GM23338 (cell line): ENCODE measurements at regions not wholly inside any gene's neighbourhood (a gene's known extent, or its start where the extent isn't known, plus 50 kb on each side); places are given as distances from the start of the nearest gene placed in this dataset.

Source experiments
- ATAC-seq: fragments of 200-7000 bp; cut with Tn5 transposase; 3 replicates; pipeline ENCODE4 v1.9.1; 2020
- DNase-seq: peaks from one replicate; pipeline ENCODE4 v3.0.0-alpha.2; 2015; ENCODE audit warnings: low spot score
- H2AFZ ChIP-seq: fragments of 200-600 bp; sonication (generic); 2 replicates; pipeline ENCODE4 v1.8.0; 2016; ENCODE audit warnings: antibody characterized with exemption, mild to moderate bottlenecking, moderate library complexity
- H3F3A ChIP-seq: fragments of 200-600 bp; sonication (generic); replicated peaks from 2 replicates; pipeline ENCODE4 v1.8.0; 2017; ENCODE audit warnings: antibody characterized with exemption, mixed run types, low read depth
- H3K27ac ChIP-seq: fragments of 200-600 bp; sonication (generic); 2 replicates; pipeline ENCODE4 v1.6.1; 2016; ENCODE audit warnings: low read depth
- H3K27me3 ChIP-seq: fragments of 200-600 bp; sonication (generic); 2 replicates; pipeline ENCODE4 v1.8.0; 2016; ENCODE audit warnings: mild to moderate bottlenecking, mixed run types, moderate library complexity; ENCODE audit not compliant: insufficient read depth
- H3K36me3 ChIP-seq: fragments of 200-600 bp; sonication (generic); 2 replicates; pipeline ENCODE4 v1.8.0; 2016; ENCODE audit warnings: mild to moderate bottlenecking; ENCODE audit not compliant: insufficient read depth
- H3K4me1 ChIP-seq: fragments of 200-600 bp; sonication (generic); 2 replicates; pipeline ENCODE4 v1.8.0; 2016; ENCODE audit warnings: mild to moderate bottlenecking, moderate library complexity; ENCODE audit not compliant: insufficient read depth
- H3K4me2 ChIP-seq: fragments of 200-600 bp; sonication (generic); 2 replicates; pipeline ENCODE4 v1.7.1; 2017; ENCODE audit warnings: mixed run types
- H3K4me3 ChIP-seq: fragments of 200-600 bp; sonication (generic); 2 replicates; pipeline ENCODE4 v1.6.1; 2016; ENCODE audit warnings: mixed run types
- H3K79me2 ChIP-seq: fragments of 200-600 bp; sonication (generic); replicated peaks from 2 replicates; pipeline ENCODE4 v1.8.0; 2017; ENCODE audit warnings: mild to moderate bottlenecking; ENCODE audit not compliant: insufficient read depth
- H3K9me2 ChIP-seq: fragments of 200-600 bp; sonication (generic); 2 replicates; pipeline ENCODE4 v1.8.0; 2017; ENCODE audit not compliant: insufficient read depth
- H4K20me1 ChIP-seq: fragments of 200-600 bp; sonication (generic); replicated peaks from 2 replicates; pipeline ENCODE4 v1.8.0; 2017; ENCODE audit warnings: mild to moderate bottlenecking; ENCODE audit not compliant: insufficient read depth
- H3K27ac Mint-ChIP-seq: 2 replicates; pipeline ENCODE4 v1.8.0; 2020; ENCODE audit warnings: inconsistent platforms, mild to moderate bottlenecking, moderate library complexity, mixed read lengths
- H3K27me3 Mint-ChIP-seq: 3 replicates; pipeline ENCODE4 v1.8.0; 2022; ENCODE audit warnings: low read depth, mild to moderate bottlenecking, moderate library complexity, mixed read lengths, inconsistent platforms; ENCODE audit not compliant: insufficient read depth, poor library complexity
- H3K36me3 Mint-ChIP-seq: 3 replicates; pipeline ENCODE4 v1.8.0; 2021; ENCODE audit warnings: low read depth, mild to moderate bottlenecking, inconsistent platforms, moderate library complexity, mixed read lengths
- H3K4me1 Mint-ChIP-seq: 3 replicates; pipeline ENCODE4 v1.8.0; 2020; ENCODE audit warnings: mild to moderate bottlenecking, inconsistent platforms, mixed read lengths
- H3K4me3 Mint-ChIP-seq: 3 replicates; pipeline ENCODE4 v1.8.0; 2021; ENCODE audit warnings: moderate library complexity, mild to moderate bottlenecking, inconsistent platforms, mixed read lengths
- H3K9me3 Mint-ChIP-seq: 3 replicates; pipeline ENCODE4 v1.8.0; 2020; ENCODE audit warnings: moderate library complexity, mild to moderate bottlenecking, inconsistent platforms, mixed read lengths
- CREB1 ChIP-seq: fragments of 250-450 bp; sonication (Bioruptor Pico); IDR thresholded peaks from 2 replicates; pipeline ENCODE4 v1.5.0; 2020; ENCODE audit warnings: low read depth, mild to moderate bottlenecking, moderate library complexity
- EZH2 ChIP-seq: fragments of 200-600 bp; sonication (generic); IDR thresholded peaks from one replicate; pipeline ENCODE4 v1.8.0; 2017; ENCODE audit warnings: antibody characterized with exemption, mild to moderate bottlenecking, low read depth; ENCODE audit not compliant: unreplicated experiment
- EZH2phosphoT487 ChIP-seq: fragments of 200-600 bp; sonication (generic); IDR thresholded peaks from one replicate; pipeline ENCODE4 v1.8.1; 2018; ENCODE audit warnings: antibody characterized with exemption; ENCODE audit not compliant: unreplicated experiment
- JUNB ChIP-seq: IDR thresholded peaks from one replicate; pipeline ENCODE4 v1.6.1; 2016; ENCODE audit warnings: antibody characterized with exemption; ENCODE audit not compliant: unreplicated experiment
- NANOG ChIP-seq: IDR thresholded peaks from 2 replicates; pipeline ENCODE4 v1.6.1; 2016; ENCODE audit warnings: antibody characterized with exemption, borderline replicate concordance
- POLR2AphosphoS5 ChIP-seq: IDR thresholded peaks from 2 replicates; pipeline ENCODE4 v1.6.1; 2016; ENCODE audit warnings: antibody characterized with exemption, low read depth
- STAT1 ChIP-seq: IDR thresholded peaks from one replicate; pipeline ENCODE4 v1.6.1; 2016; ENCODE audit warnings: antibody characterized with exemption; ENCODE audit not compliant: unreplicated experiment
- ZNF114 ChIP-seq: fragments of 250-450 bp; sonication (Bioruptor Pico); IDR thresholded peaks from 2 replicates; pipeline ENCODE4 v1.5.0; 2020; ENCODE audit warnings: mild to moderate bottlenecking, moderate library complexity
- ZNF331 ChIP-seq: fragments of 250-450 bp; sonication (Bioruptor Pico); IDR thresholded peaks from 2 replicates; pipeline ENCODE4 v1.5.0; 2020; ENCODE audit warnings: low read depth, mild to moderate bottlenecking, moderate library complexity
- TF ChIP-seq, protein P1 (sequence below), 2 experiments: fragments of 200-600 bp in 1 of 2; sonication (generic) in 1 of 2; conservative IDR thresholded peaks; 2 replicates each; pipeline versions ENCODE4 v1.5.1 to v1.6.1; 2016 to 2017; ENCODE audit warnings: antibody characterized with exemption in 2 of 2, low read depth in 2 of 2, mild to moderate bottlenecking in 2 of 2, moderate library complexity in 1 of 2
- TF ChIP-seq, protein P2 (sequence below): fragments of 250-450 bp; sonication (Bioruptor Pico); IDR thresholded peaks from 2 replicates; pipeline ENCODE4 v1.5.0; 2020; ENCODE audit warnings: mild to moderate bottlenecking, moderate library complexity
- TF ChIP-seq, protein P3 (sequence below): IDR thresholded peaks from 2 replicates; pipeline ENCODE4 v1.6.1; 2016; ENCODE audit warnings: antibody characterized with exemption
- TF ChIP-seq, protein P4 (sequence below): IDR thresholded peaks from one replicate; pipeline ENCODE4 v1.6.1; 2018; ENCODE audit warnings: antibody characterized with exemption; ENCODE audit not compliant: unreplicated experiment

DNA sequence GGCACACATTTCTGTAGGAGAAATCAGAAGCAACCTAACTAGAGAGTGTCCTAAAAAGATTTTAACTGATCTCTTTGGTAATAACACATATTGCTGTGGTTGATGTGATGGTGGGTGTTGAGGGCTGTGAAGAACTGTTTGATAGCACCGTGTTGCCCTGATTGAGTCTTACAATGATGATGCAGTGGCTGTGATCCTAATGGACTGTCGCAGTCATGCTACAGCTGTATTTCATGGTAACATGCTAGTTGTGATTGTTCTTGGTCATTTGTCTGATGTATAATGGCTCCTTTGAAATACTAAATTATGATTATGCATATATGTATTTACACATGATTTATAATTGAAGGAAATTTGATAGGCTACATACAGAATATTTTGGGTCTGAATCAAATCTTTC, 82.5 kb upstream of the MMADHC start:
- no peak overlapping the region for H3K4me2 ChIP-seq
- no peak overlapping the region for H3K27ac Mint-ChIP-seq
- no peak overlapping the region for H3K27ac ChIP-seq
- no peaks in the 10 kb centered on the region for H3K36me3 Mint-ChIP-seq
- no peaks in the 10 kb centered on the region for H3K27me3 Mint-ChIP-seq
- H4K20me1 ChIP-seq = no peaks in the 10 kb centered on the region
- H3K27me3 ChIP-seq = no peaks in the 10 kb centered on the region
- H2AFZ ChIP-seq = no peak overlapping the region
- H3K9me2 ChIP-seq = no peaks in the 10 kb centered on the region
- peaks cover 8% of the 10 kb centered on the region; the same call in 1 of the 2 replicates for H3K4me1 ChIP-seq
- H3K4me3 Mint-ChIP-seq = no peak overlapping the region
- H3K9me3 Mint-ChIP-seq = no peaks in the 10 kb centered on the region
- H3K4me1 Mint-ChIP-seq = peaks cover 12% of the 10 kb centered on the region
- H3K36me3 ChIP-seq = no peaks in the 10 kb centered on the region
- DNase-seq = no peak
- H3F3A ChIP-seq = no peaks in the 10 kb centered on the region
- ATAC-seq = no peak
- no peak overlapping the region for H3K4me3 ChIP-seq
- no peaks in the 10 kb centered on the region for H3K79me2 ChIP-seq
- no peak for TF ChIP-seq EZH2
- TF ChIP-seq NANOG = no peak
- no peak for TF ChIP-seq CREB1
- TF ChIP-seq EZH2phosphoT487 = no peak
- TF ChIP-seq, protein P1, sequence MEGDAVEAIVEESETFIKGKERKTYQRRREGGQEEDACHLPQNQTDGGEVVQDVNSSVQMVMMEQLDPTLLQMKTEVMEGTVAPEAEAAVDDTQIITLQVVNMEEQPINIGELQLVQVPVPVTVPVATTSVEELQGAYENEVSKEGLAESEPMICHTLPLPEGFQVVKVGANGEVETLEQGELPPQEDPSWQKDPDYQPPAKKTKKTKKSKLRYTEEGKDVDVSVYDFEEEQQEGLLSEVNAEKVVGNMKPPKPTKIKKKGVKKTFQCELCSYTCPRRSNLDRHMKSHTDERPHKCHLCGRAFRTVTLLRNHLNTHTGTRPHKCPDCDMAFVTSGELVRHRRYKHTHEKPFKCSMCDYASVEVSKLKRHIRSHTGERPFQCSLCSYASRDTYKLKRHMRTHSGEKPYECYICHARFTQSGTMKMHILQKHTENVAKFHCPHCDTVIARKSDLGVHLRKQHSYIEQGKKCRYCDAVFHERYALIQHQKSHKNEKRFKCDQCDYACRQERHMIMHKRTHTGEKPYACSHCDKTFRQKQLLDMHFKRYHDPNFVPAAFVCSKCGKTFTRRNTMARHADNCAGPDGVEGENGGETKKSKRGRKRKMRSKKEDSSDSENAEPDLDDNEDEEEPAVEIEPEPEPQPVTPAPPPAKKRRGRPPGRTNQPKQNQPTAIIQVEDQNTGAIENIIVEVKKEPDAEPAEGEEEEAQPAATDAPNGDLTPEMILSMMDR (conservative IDR thresholded peaks at IDR 0.05; ENCODE audit: low read depth in 2 of 2) = no peak
- TF ChIP-seq, protein P2, sequence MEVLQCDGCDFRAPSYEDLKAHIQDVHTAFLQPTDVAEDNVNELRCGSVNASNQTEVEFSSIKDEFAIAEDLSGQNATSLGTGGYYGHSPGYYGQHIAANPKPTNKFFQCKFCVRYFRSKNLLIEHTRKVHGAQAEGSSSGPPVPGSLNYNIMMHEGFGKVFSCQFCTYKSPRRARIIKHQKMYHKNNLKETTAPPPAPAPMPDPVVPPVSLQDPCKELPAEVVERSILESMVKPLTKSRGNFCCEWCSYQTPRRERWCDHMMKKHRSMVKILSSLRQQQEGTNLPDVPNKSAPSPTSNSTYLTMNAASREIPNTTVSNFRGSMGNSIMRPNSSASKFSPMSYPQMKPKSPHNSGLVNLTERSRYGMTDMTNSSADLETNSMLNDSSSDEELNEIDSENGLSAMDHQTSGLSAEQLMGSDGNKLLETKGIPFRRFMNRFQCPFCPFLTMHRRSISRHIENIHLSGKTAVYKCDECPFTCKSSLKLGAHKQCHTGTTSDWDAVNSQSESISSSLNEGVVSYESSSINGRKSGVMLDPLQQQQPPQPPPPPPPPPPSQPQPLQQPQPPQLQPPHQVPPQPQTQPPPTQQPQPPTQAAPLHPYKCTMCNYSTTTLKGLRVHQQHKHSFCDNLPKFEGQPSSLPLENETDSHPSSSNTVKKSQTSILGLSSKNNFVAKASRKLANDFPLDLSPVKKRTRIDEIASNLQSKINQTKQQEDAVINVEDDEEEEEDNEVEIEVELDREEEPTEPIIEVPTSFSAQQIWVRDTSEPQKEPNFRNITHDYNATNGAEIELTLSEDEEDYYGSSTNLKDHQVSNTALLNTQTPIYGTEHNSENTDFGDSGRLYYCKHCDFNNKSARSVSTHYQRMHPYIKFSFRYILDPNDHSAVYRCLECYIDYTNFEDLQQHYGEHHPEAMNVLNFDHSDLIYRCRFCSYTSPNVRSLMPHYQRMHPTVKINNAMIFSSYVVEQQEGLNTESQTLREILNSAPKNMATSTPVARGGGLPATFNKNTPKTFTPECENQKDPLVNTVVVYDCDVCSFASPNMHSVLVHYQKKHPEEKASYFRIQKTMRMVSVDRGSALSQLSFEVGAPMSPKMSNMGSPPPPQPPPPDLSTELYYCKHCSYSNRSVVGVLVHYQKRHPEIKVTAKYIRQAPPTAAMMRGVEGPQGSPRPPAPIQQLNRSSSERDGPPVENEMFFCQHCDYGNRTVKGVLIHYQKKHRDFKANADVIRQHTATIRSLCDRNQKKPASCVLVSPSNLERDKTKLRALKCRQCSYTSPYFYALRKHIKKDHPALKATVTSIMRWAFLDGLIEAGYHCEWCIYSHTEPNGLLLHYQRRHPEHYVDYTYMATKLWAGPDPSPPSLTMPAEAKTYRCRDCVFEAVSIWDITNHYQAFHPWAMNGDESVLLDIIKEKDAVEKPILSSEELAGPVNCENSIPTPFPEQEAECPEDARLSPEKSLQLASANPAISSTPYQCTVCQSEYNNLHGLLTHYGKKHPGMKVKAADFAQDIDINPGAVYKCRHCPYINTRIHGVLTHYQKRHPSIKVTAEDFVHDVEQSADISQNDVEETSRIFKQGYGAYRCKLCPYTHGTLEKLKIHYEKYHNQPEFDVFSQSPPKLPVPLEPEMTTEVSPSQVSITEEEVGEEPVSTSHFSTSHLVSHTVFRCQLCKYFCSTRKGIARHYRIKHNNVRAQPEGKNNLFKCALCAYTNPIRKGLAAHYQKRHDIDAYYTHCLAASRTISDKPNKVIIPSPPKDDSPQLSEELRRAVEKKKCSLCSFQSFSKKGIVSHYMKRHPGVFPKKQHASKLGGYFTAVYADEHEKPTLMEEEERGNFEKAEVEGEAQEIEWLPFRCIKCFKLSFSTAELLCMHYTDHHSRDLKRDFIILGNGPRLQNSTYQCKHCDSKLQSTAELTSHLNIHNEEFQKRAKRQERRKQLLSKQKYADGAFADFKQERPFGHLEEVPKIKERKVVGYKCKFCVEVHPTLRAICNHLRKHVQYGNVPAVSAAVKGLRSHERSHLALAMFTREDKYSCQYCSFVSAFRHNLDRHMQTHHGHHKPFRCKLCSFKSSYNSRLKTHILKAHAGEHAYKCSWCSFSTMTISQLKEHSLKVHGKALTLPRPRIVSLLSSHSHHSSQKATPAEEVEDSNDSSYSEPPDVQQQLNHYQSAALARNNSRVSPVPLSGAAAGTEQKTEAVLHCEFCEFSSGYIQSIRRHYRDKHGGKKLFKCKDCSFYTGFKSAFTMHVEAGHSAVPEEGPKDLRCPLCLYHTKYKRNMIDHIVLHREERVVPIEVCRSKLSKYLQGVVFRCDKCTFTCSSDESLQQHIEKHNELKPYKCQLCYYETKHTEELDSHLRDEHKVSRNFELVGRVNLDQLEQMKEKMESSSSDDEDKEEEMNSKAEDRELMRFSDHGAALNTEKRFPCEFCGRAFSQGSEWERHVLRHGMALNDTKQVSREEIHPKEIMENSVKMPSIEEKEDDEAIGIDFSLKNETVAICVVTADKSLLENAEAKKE = no peak
- TF ChIP-seq, protein P3, sequence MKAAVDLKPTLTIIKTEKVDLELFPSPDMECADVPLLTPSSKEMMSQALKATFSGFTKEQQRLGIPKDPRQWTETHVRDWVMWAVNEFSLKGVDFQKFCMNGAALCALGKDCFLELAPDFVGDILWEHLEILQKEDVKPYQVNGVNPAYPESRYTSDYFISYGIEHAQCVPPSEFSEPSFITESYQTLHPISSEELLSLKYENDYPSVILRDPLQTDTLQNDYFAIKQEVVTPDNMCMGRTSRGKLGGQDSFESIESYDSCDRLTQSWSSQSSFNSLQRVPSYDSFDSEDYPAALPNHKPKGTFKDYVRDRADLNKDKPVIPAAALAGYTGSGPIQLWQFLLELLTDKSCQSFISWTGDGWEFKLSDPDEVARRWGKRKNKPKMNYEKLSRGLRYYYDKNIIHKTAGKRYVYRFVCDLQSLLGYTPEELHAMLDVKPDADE = no peak
- no peak for TF ChIP-seq ZNF331
- TF ChIP-seq, protein P4, sequence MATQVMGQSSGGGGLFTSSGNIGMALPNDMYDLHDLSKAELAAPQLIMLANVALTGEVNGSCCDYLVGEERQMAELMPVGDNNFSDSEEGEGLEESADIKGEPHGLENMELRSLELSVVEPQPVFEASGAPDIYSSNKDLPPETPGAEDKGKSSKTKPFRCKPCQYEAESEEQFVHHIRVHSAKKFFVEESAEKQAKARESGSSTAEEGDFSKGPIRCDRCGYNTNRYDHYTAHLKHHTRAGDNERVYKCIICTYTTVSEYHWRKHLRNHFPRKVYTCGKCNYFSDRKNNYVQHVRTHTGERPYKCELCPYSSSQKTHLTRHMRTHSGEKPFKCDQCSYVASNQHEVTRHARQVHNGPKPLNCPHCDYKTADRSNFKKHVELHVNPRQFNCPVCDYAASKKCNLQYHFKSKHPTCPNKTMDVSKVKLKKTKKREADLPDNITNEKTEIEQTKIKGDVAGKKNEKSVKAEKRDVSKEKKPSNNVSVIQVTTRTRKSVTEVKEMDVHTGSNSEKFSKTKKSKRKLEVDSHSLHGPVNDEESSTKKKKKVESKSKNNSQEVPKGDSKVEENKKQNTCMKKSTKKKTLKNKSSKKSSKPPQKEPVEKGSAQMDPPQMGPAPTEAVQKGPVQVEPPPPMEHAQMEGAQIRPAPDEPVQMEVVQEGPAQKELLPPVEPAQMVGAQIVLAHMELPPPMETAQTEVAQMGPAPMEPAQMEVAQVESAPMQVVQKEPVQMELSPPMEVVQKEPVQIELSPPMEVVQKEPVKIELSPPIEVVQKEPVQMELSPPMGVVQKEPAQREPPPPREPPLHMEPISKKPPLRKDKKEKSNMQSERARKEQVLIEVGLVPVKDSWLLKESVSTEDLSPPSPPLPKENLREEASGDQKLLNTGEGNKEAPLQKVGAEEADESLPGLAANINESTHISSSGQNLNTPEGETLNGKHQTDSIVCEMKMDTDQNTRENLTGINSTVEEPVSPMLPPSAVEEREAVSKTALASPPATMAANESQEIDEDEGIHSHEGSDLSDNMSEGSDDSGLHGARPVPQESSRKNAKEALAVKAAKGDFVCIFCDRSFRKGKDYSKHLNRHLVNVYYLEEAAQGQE = no peak
- TF ChIP-seq JUNB = no peak
- no peak for TF ChIP-seq ZNF114 (CRISPR knock-in tag)
- no peak for TF ChIP-seq POLR2AphosphoS5
- no peak for TF ChIP-seq STAT1
